ENCODE measurements at regions not wholly inside any gene's neighbourhood (a gene's known extent, or its start where the extent isn't known, plus 50 kb on each side); places are given as distances from the start of the nearest gene placed in this dataset.
"Not testable (repeated sequence)": the region's sequence is repeated elsewhere in the genome, so short reads cannot be mapped to it uniquely, and the experiment has no call there.

DNA sequence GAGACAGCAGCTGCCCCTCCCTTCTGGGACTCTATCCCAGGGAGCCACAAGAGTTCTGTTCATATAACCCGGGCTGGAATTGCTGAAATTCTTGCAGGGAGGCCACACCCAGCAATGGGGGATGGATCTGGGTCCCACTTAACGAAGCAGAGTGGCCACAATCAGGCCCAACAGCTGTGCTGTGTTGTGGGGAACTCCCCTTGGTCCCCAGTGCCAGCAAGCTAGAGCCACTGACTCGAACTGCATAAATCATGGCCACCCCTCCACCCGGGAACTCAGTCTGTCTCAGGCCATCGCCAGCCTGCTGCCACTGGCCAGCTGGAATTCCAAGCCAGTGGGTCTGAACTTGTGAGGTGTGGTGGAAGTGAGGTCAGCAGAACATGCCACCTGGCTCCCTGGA is 111.1 kb downstream of the KLF8 start:
- Mint-ChIP-seq H3K27me3 (no peaks in the 10 kb centered on the region), H3K4me3 (no peak overlapping the region), H3K27ac (no peak overlapping the region), H3K4me1 (peaks cover 30% of the 10 kb centered on the region), H3K36me3 (no peaks in the 10 kb centered on the region), H3K9me3 (peaks cover 18% of the 10 kb centered on the region)
- DNase-seq = no peak

DNA sequence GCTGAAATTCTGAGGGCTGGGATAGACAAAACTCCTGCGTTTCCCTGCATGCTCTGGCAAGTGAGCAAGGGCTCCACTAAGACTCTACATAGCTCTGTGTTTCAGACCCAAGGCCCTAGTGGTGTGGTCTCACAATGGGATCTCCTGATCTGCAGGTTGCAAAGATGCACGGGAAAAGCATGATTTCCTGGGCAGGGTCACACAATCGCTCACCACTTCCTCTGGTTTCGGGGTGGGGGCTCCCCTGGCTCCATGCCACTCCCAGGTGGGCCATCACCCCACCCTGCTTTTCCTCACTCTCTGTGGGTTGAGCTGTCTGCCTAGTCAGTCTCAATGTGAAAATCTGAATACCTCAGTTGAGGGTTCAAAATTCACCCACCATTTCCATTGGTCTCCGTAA is 111.5 kb downstream of the KLF8 start:
- no peak overlapping the region for H3K27ac Mint-ChIP-seq
- peaks cover 15% of the 10 kb centered on the region for H3K9me3 Mint-ChIP-seq
- H3K27me3 Mint-ChIP-seq = no peaks in the 10 kb centered on the region
- peaks cover 30% of the 10 kb centered on the region for H3K4me1 Mint-ChIP-seq
- H3K36me3 Mint-ChIP-seq = no peaks in the 10 kb centered on the region
- no peak for DNase-seq
- no peak overlapping the region for H3K4me3 Mint-ChIP-seq

DNA sequence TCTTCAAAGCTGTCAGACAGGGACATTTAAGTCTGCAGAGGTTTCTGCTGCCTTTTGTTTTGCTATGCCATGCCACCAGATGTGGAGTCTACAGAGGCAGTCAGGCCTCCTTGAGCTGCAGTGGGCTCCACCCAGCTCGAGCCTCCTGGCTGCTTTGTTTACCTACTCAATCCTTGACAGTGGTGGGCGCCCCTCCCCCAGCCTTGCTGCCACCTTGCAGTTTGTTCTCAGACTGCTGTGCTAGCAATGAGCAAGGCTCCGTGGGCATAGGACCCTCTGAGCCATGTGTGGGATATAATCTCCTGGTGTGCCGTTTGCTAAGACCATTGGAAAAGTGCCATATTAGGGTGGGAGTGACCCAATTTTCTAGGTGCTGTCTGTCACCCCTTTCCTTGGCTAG is 126.0 kb downstream of the KLF8 start:
- not testable (repeated sequence) for DNase-seq, H3K36me3 Mint-ChIP-seq, H3K9me3 Mint-ChIP-seq, H3K4me1 Mint-ChIP-seq, H3K4me3 Mint-ChIP-seq, H3K27me3 Mint-ChIP-seq, H3K27ac Mint-ChIP-seq

DNA sequence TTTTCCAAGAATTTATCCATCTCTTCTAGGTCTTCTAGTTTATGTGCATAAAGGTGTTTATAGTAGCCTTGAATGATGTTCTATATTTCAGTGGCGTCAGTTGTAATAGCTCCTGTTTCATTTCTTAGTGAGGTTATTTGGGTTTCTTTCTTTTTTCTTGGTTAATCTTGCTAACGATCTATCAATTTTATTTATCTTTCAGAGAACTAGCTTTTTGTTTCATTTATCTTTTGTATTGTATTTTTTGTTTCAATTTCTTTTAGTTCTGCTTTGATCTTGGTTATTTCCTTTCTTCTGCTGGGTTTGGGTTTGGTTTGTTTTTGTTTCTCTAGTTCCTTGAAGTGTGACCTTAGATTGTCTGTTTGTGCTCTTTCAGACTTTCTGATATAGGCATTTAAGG is 133.0 kb downstream of the KLF8 start:
- not testable (repeated sequence) for H3K9me3 Mint-ChIP-seq
- Mint-ChIP-seq H3K4me3 (peak overlapping the region; percentile 49), H3K4me1 (peaks cover 41% of the 10 kb centered on the region)

DNA sequence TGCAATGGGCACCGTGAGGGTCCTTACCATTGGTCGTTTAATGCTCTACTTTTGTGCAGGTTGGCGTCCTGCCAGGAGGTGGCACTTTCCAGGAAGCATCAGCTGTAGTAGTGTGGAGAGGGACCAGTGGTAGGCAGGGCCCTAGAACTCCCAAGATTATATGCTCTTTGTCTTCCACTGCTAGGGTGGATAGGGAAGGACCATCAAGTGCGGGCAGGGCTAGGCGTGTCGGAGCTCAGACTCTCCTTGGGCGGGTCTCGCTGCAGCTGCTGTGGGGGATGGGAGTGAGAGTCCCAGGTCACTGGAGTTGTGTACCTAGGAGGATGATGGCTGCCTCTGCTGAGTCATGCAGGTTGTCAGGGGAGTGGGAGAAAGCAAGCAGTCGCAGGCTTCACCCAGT is 134.7 kb downstream of the KLF8 start:
- Mint-ChIP-seq H3K27ac (no peak overlapping the region), H3K9me3 (peaks cover 6% of the 10 kb centered on the region), H3K36me3 (peaks cover 11% of the 10 kb centered on the region), H3K4me1 (peaks cover 41% of the 10 kb centered on the region), H3K27me3 (no peaks in the 10 kb centered on the region), H3K4me3 (no peak overlapping the region)
- no peak for DNase-seq

More for the DNA sequence above, 133.0 kb downstream of the KLF8 start:
- H3K27ac Mint-ChIP-seq = peak overlapping the region; percentile 81
- H3K36me3 Mint-ChIP-seq, DNase-seq, H3K27me3 Mint-ChIP-seq: not testable (repeated sequence)

DNA sequence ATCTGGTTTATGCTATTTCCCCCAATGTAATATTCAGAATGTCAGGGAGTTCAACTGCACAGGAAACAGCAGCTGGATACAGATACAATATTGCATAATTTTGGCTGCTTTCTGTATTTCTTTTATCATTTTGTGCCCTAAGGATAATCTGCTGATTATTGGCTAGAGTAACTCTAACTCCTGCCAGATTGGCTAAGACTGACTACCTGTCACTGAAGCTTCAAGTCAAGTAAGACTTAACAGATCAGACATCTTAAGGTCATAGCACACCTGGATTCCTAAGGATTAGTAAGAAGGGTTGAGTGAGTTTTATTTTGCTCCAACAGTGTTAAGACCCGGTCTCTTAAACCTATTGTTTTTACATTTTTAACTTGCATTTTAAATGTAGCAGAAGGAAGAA is 136.8 kb downstream of the KLF8 start:
- Mint-ChIP-seq H3K27ac (peak overlapping the region; percentile 76), H3K4me3 (no peak overlapping the region), H3K27me3 (no peaks in the 10 kb centered on the region), H3K9me3 (peaks cover 10% of the 10 kb centered on the region), H3K4me1 (peaks cover 41% of the 10 kb centered on the region), H3K36me3 (peaks cover 7% of the 10 kb centered on the region)
- DNase-seq = no peak

DNA sequence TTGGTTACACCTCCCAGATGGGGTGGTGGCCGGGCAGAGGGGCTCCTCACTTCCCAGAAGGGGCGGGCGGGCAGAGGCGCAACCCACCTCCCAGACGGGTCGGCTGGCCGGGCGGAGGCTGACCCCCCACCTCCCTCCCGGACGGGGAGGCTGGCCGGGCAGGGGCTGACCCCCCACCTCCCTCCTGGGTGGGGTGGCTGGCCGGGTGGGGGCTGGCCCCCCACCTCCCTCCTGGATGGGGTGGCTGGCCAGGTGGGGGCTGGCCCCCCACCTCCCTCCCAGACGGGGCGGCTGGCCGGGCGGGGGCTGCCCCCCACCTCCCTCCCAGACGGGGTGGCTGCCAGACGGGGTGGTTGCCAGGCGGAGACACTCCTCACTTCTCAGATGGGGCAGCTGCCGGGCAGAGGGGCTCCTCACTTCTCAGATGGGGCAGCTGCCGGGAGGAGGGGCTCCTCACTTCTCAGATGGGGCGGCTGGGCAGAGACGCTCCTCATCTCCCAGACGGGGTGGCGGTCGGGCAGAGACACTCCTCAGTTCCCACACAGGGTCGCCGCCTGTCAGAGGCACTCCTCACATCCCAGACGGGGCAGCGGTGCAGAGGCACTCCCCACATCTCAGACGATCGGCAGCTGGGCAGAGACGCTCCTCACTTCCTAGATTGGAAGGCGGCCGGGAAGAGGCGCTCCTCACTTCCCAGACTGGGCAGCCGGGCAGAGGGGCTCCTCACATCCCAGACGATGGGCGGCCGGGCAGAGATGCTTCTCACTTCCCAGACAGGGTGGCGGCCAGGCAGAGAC is 148.0 kb downstream of the KLF8 start:
- not testable (repeated sequence) for H3K27ac Mint-ChIP-seq, H3K27me3 Mint-ChIP-seq, DNase-seq, H3K36me3 Mint-ChIP-seq, H3K4me3 Mint-ChIP-seq, H3K9me3 Mint-ChIP-seq
- peaks cover 24% of the 10 kb centered on the region for H3K4me1 Mint-ChIP-seq

DNA sequence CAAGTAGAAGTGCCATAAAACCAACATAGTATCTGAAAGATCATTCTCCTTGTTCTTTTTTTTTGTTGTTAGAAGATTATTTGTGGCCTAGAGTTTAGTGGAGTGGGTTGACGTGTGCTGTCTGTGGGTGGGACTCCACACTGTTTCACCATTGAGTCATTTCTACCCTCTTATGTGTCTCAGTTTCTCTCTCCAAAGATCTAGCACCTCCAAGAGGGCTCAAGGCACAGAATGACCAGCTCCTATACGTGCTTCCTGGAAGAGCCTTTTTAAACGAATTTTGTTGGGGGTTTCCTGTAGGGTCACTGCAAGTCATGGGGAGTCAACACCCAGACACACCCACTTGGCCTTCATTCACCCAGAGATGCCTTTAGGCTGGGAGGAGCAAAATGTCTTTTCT is 150.1 kb downstream of the KLF8 start:
- Mint-ChIP-seq H3K9me3 (peaks cover 2% of the 10 kb centered on the region), H3K4me1 (peaks cover 33% of the 10 kb centered on the region), H3K4me3 (peak overlapping the region; percentile 53), H3K27ac (peak overlapping the region; percentile 89), H3K27me3 (no peaks in the 10 kb centered on the region), H3K36me3 (peaks cover 9% of the 10 kb centered on the region)
- DNase-seq = peak; percentile 25

DNA sequence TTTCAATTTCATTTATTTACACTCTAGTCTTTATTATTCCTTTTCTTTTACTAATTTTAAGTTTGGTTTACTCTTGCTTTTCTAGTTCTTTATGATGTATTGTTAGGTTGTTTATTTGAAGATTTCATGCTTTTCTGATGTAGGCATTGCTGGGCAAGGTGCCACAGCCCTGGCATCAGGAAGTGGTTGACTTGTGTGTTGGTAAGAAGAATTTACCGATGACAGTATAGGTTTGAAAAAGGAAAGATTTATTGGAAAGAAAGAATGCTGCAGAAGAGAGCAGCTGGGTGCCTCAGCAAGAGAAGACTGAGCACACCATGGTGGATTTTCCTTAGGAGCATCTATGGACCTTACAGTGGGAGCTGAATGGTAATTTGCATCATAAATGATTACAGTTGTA is 153.2 kb downstream of the KLF8 start:
- Mint-ChIP-seq H3K27me3 (no peaks in the 10 kb centered on the region), H3K36me3 (peaks cover 22% of the 10 kb centered on the region), H3K4me1 (peaks cover 41% of the 10 kb centered on the region), H3K4me3 (peak overlapping the region; percentile 37), H3K9me3 (peaks cover 5% of the 10 kb centered on the region), H3K27ac (peak overlapping the region; percentile 84)
- DNase-seq = no peak

DNA sequence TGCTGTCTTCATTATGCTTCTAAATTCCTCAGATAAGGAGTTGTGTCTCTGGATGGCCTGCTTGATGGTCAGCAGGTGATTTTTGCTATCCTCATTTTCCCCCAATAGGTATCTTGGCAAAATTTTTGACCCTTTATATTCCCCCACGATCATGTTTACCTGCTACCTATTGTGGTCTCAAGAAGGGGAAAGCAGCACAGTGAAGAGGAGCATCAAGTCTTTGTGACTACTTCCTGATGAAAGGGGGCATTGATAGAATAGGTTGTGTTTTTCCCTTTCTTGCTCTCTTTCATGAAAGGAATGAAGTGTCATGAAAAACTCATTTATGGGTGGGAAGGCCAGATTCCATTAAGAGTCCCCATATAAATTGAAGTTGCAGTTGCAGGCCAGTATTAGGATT is 153.8 kb downstream of the KLF8 start:
- Mint-ChIP-seq H3K36me3 (peaks cover 28% of the 10 kb centered on the region), H3K27ac (peak overlapping the region; percentile 84), H3K9me3 (peaks cover 6% of the 10 kb centered on the region), H3K4me3 (peak overlapping the region; percentile 74), H3K4me1 (peaks cover 41% of the 10 kb centered on the region), H3K27me3 (no peaks in the 10 kb centered on the region)
- DNase-seq = no peak

DNA sequence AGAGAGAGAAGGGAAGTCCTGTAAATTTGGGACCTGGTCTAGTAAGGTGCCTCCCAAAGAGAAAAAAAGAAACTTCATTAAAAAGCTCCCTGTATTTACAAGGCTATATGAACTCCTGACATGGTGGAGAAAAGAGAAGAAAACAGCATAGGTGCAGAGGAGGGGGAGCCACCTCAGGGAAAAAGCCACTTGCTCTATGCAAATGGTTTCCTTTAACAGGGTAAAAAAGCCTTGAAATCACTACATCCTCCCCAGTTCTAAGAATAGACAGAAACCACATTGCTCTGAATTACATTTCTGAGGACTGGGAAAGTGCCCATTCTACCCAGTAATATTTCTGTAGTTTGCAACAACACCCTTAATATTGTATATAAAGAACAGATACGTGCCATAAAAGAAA is 165.5 kb downstream of the KLF8 start:
- DNase-seq = no peak
- Mint-ChIP-seq H3K27me3 (no peaks in the 10 kb centered on the region), H3K4me3 (peak overlapping the region; percentile 25), H3K9me3 (peaks cover 6% of the 10 kb centered on the region), H3K36me3 (peaks cover 41% of the 10 kb centered on the region), H3K4me1 (peaks cover 20% of the 10 kb centered on the region), H3K27ac (peak overlapping the region; percentile 90)

DNA sequence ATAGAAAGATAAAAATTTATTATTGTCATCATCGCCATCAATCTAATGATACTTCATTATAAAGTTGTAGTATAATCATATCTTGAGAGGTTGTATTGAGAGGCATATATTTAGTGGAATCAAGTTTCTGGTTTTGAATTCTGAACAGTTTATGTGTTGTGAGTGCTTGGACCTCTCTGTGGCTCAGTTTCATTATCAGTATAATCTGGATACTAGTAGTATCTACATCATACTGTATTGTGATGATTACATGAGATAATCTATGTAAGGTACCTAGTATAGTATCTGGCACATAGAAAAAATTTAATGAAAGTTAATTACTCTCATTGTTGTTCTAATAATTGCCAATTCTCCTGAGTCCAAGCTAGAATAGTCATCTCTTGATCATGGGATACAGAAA is 161.2 kb upstream of the UBQLN2 start:
- Mint-ChIP-seq H3K9me3 (peaks cover 10% of the 10 kb centered on the region), H3K27ac (no peak overlapping the region), H3K4me3 (no peak overlapping the region), H3K36me3 (peaks cover 33% of the 10 kb centered on the region), H3K4me1 (peaks cover 11% of the 10 kb centered on the region), H3K27me3 (no peaks in the 10 kb centered on the region)
- no peak for DNase-seq

DNA sequence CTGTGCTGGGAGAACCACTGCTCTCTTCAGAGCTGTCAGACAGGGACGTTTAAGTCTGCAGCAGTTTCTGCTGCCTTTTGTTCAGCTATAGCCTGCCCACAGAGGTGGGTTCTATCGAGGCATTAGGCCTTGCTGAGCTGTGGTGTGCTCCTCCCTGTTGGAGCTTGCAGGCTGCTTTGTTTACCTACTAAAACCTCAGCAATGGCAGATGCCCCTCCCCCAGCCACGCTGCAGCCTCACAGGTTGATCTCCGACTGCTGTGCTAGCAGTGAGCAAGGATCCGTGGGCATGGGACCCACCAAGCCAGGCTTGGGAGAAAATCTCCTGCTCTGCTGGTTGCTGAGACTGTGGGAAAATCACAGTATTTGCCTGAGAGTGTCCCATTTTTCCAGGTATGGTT is 133.8 kb upstream of the UBQLN2 start:
- Mint-ChIP-seq H3K36me3 (peaks cover 23% of the 10 kb centered on the region), H3K27ac (no peak overlapping the region), H3K4me1 (peaks cover 6% of the 10 kb centered on the region), H3K9me3 (peaks cover 11% of the 10 kb centered on the region), H3K4me3 (no peak overlapping the region), H3K27me3 (no peaks in the 10 kb centered on the region)
- no peak for DNase-seq

DNA sequence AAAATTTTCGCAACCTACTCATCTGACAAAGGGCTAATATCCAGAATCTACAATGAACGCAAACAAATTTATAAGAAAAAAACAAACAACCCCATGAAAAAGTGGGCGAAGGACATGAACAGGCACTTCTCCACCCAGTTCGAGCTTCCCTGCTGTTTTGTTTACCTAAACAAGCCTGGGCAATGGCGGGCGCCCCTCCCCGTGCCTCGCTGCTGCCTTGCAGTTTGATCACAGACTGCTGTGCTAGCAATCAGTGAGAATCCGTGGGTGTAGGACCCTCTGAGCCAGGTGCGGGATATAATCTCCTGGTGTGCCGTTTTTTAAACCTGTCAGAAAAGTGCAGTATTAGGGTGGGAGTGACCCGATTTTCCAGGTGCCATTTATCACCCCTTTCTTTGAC is 111.4 kb upstream of the UBQLN2 start:
- H3K4me3 Mint-ChIP-seq, H3K27ac Mint-ChIP-seq: not testable (repeated sequence)
- peaks cover 13% of the 10 kb centered on the region for H3K9me3 Mint-ChIP-seq

DNA sequence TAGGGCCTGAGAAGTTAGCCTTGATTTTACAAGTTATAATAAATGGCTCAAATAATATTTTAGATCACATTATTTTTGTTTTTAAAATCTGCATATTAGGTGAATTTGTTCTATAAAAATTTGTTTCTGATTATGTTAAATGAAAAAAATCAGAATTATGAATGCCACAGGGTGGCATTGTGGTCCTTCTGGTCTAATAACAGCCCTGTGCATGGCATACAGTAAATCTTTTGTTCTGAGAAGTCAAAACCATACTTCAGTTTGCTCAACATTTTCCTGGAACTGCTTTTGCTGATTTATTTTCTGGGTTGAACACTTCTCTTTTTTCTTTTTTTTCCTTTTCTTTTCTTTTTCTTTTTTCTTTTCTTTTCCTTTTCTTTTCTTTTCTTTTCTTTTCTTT is 101.0 kb upstream of the UBQLN2 start:
- Mint-ChIP-seq H3K27me3 (no peaks in the 10 kb centered on the region), H3K9me3 (peaks cover 19% of the 10 kb centered on the region), H3K4me1 (peaks cover 10% of the 10 kb centered on the region), H3K27ac (no peak overlapping the region), H3K4me3 (no peak overlapping the region), H3K36me3 (peaks cover 41% of the 10 kb centered on the region)
- DNase-seq = no peak

More for the DNA sequence above, 111.4 kb upstream of the UBQLN2 start:
- H3K4me1 Mint-ChIP-seq, DNase-seq, H3K27me3 Mint-ChIP-seq: not testable (repeated sequence)
- H3K36me3 Mint-ChIP-seq = peaks cover 23% of the 10 kb centered on the region

DNA sequence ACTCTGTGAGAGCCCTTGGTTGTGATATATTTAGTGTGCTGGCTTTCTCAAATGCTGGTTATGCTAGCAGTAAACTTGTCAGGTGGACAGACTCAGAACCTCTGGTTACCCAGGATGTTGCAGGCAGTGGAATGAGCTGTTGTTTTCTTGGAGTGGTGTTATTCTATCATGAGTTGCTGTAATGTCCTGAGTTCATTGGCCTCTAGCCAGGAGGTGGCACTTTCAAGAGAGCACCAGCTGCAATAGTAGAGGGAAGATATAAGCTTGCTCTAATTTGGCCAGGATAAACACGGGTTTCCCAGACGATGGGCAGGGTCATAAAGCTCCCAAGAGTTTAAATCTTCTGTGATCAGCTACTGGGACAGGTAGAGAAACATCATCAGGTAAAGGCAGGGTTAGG is 95.0 kb upstream of the UBQLN2 start:
- Mint-ChIP-seq H3K27ac (no peak overlapping the region), H3K27me3 (peaks cover 3% of the 10 kb centered on the region), H3K4me1 (peaks cover 8% of the 10 kb centered on the region), H3K36me3 (peaks cover 23% of the 10 kb centered on the region), H3K9me3 (peaks cover 8% of the 10 kb centered on the region), H3K4me3 (no peak overlapping the region)
- no peak for DNase-seq

Data from activated naive CD8-positive, alpha-beta T cell treated with anti-CD3 and anti-CD28 coated beads for 36 hours (primary cell).